DMS153 treated with DMSO at 0.1 percent for 48 hours (cell line): ENCODE measurements at regions not wholly inside any gene's neighbourhood (a gene's known extent, or its start where the extent isn't known, plus 50 kb on each side); places are given as distances from the start of the nearest gene placed in this dataset.
"Not testable (repeated sequence)": the region's sequence is repeated elsewhere in the genome, so short reads cannot be mapped to it uniquely, and the experiment has no call there.

Source experiments
- DNase-seq: peaks from one replicate; lab custom pipeline; 2025; ENCODE audit not compliant: unreplicated experiment; lab: John Stamatoyannopoulos, UW

GRCh38 chr1:82800721-82801120 is 1000.0 kb downstream of the ADGRL2 start:
- no peak for DNase-seq

GRCh38 chr1:82799261-82799660 is 998.5 kb downstream of the ADGRL2 start:
- no peak for DNase-seq

- DNase-seq, result no peak
Measured at GRCh38 chr1:82795508-82796149, 994.9 kb downstream of the ADGRL2 start.

- no peak for DNase-seq
Measured at GRCh38 chr1:82792151-82792550, 991.4 kb downstream of the ADGRL2 start.

GRCh38 chr1:82790556-82790955 is 989.8 kb downstream of the ADGRL2 start:
- DNase-seq, result no peak

- no peak for DNase-seq
Measured at GRCh38 chr1:82788660-82789059, 987.9 kb downstream of the ADGRL2 start.

GRCh38 chr1:82788038-82788437 is 987.3 kb downstream of the ADGRL2 start:
- DNase-seq, result no peak

- no peak for DNase-seq
Measured at GRCh38 chr1:82786883-82787282, 986.1 kb downstream of the ADGRL2 start.

- no peak for DNase-seq
Measured at GRCh38 chr1:82785268-82785790, 984.6 kb downstream of the ADGRL2 start.

- no peak for DNase-seq
Measured at GRCh38 chr1:82783044-82783443, 982.3 kb downstream of the ADGRL2 start.

- no peak for DNase-seq
Measured at GRCh38 chr1:82782599-82782998, 981.9 kb downstream of the ADGRL2 start.

- DNase-seq, result no peak
Measured at GRCh38 chr1:82778612-82779011, 977.9 kb downstream of the ADGRL2 start.

GRCh38 chr1:82777240-82777639 is 976.5 kb downstream of the ADGRL2 start:
- DNase-seq, result no peak

GRCh38 chr1:82776730-82777129 is 976.0 kb downstream of the ADGRL2 start:
- DNase-seq, result not testable (repeated sequence)

GRCh38 chr1:82775406-82776000 is 974.8 kb downstream of the ADGRL2 start:
- DNase-seq, result no peak

- no peak for DNase-seq
Measured at GRCh38 chr1:82762829-82763532, 962.2 kb downstream of the ADGRL2 start.

- DNase-seq, result no peak
Measured at GRCh38 chr1:82759035-82759434, 958.3 kb downstream of the ADGRL2 start.

- DNase-seq, result no peak
Measured at GRCh38 chr1:82755671-82756070, 954.9 kb downstream of the ADGRL2 start.

GRCh38 chr1:82755191-82755590 is 954.5 kb downstream of the ADGRL2 start:
- DNase-seq, result no peak

GRCh38 chr1:82752046-82752445 is 951.3 kb downstream of the ADGRL2 start:
- DNase-seq, result no peak

- no peak for DNase-seq
Measured at GRCh38 chr1:82733645-82734044, 932.9 kb downstream of the ADGRL2 start.

GRCh38 chr1:82731216-82731615 is 930.5 kb downstream of the ADGRL2 start:
- DNase-seq, result no peak
